Fibroblast of villous mesenchyme (primary cell): ENCODE measurements at regions not wholly inside any gene's neighbourhood (a gene's known extent, or its start where the extent isn't known, plus 50 kb on each side); places are given as distances from the start of the nearest gene placed in this dataset.

Experiments
- DNase-seq: peaks from one replicate; pipeline ENCODE4 v3.0.0-alpha.2; 2010; ENCODE audit warnings: low read depth
- H3K4me3 ChIP-seq: 2 replicates; pipeline ENCODE4 v1.5.1; 2011; ENCODE audit warnings: low read depth, mild to moderate bottlenecking, low read length
- CTCF ChIP-seq: IDR thresholded peaks from 2 replicates; pipeline ENCODE4 v1.5.1; 2012; ENCODE audit warnings: low read depth, mild to moderate bottlenecking, low read length; ENCODE audit not compliant: insufficient read depth

- no peak for DNase-seq
- TF ChIP-seq CTCF = no peak
Observed at GRCh38 chr11:81373986-81374385, 1359.7 kb downstream of the FAM181B start.

GRCh38 chr11:81368192-81368591 is 1365.5 kb downstream of the FAM181B start:
- no peak overlapping the region for H3K4me3 ChIP-seq
- no peak for TF ChIP-seq CTCF
- DNase-seq = no peak

More at GRCh38 chr11:81373986-81374385, 1359.7 kb downstream of the FAM181B start:
- H3K4me3 ChIP-seq = no peak overlapping the region

- no peak for TF ChIP-seq CTCF
- no peak for DNase-seq
- H3K4me3 ChIP-seq = no peak overlapping the region
Observed at GRCh38 chr11:81365496-81365895, 1368.2 kb downstream of the FAM181B start.

GRCh38 chr11:81359476-81359875 is 1374.2 kb downstream of the FAM181B start:
- no peak for TF ChIP-seq CTCF
- no peak overlapping the region for H3K4me3 ChIP-seq
- no peak for DNase-seq

GRCh38 chr11:81345609-81346008 is 1388.1 kb downstream of the FAM181B start:
- no peak overlapping the region for H3K4me3 ChIP-seq
- TF ChIP-seq CTCF = no peak
- no peak for DNase-seq

- no peak overlapping the region for H3K4me3 ChIP-seq
- no peak for DNase-seq
- no peak for TF ChIP-seq CTCF
Observed at GRCh38 chr11:81342966-81343365, 1390.7 kb downstream of the FAM181B start.

- TF ChIP-seq CTCF = no peak
- H3K4me3 ChIP-seq = no peak overlapping the region
- DNase-seq = no peak
Observed at GRCh38 chr11:81340225-81340624, 1393.4 kb downstream of the FAM181B start.
